SK-N-SH (cell line): ENCODE measurements at regions not wholly inside any gene's neighbourhood (a gene's known extent, or its start where the extent isn't known, plus 50 kb on each side); places are given as distances from the start of the nearest gene placed in this dataset.

Experiments
- CTCF ChIA-PET: fragments of 300-600, 350-600 bp; formaldehyde crosslinking; extraction: SDS; loops from one replicate; lab custom pipeline; 2021; lab: Yijun Ruan, JAX
- POLR2A ChIA-PET: fragments of 350-600 bp; sonication (Branson Sonifier 250); formaldehyde crosslinking; extraction: SDS; loops from one replicate; lab custom pipeline; 2020; ENCODE audit warnings: antibody characterized with exemption, inconsistent platforms; lab: Yijun Ruan, JAX
- DNase-seq: peaks from one replicate; pipeline ENCODE4 v3.0.0; 2012
- H2AFZ ChIP-seq: fragments of 200-600 bp; sonication (generic); 2 replicates; pipeline ENCODE4 v1.8.1; 2016; ENCODE audit warnings: antibody characterized with exemption, mild to moderate bottlenecking, low read depth
- H3F3A ChIP-seq: fragments of 200-600 bp; sonication (generic); replicated peaks from 2 replicates; pipeline ENCODE3; 2016; ENCODE audit warnings: antibody characterized with exemption, mild to moderate bottlenecking; ENCODE audit not compliant: insufficient read depth
- H3K27ac ChIP-seq, 2 experiments: fragments of 200-500 bp in 1 of 2; fragments of 200-600 bp in 1 of 2; sonication (Bioruptor generic) in 1 of 2; sonication (generic), shearing (Covaris generic) in 1 of 2; 2 replicates each; pipeline versions ENCODE4 v1.5.1 to v1.6.1; 2014 to 2016; ENCODE audit warnings: low read depth in 2 of 2, inconsistent platforms in 1 of 2, low read length in 1 of 2, mild to moderate bottlenecking in 1 of 2, mixed read lengths in 1 of 2
- H3K27me3 ChIP-seq: fragments of 200-600 bp; sonication (generic), shearing (Covaris generic); 2 replicates; pipeline ENCODE4 v1.6.1; 2016; ENCODE audit warnings: mixed run types; ENCODE audit not compliant: insufficient read depth
- H3K36me3 ChIP-seq, 2 experiments: fragments of 200-500 bp in 1 of 2; fragments of 200-600 bp in 1 of 2; sonication (Bioruptor generic) in 1 of 2; sonication (generic) in 1 of 2; replicated peaks in 1 of 2; 2 replicates each; pipeline versions ENCODE3 to v1.5.1; 2014 to 2016; ENCODE audit warnings: low read length in 1 of 2, mild to moderate bottlenecking in 1 of 2; ENCODE audit not compliant: insufficient read depth in 2 of 2, control insufficient read depth in 1 of 2
- H3K4me1 ChIP-seq, 2 experiments: fragments of 200-500 bp in 1 of 2; fragments of 200-600 bp in 1 of 2; sonication (Bioruptor generic) in 1 of 2; sonication (generic), shearing (Covaris generic) in 1 of 2; 2 replicates each; pipeline versions ENCODE4 v1.5.1 to v1.6.1; 2014 to 2016; ENCODE audit warnings: low read depth in 1 of 2, low read length in 1 of 2, mixed run types in 1 of 2; ENCODE audit not compliant: insufficient read depth in 2 of 2, control insufficient read depth in 1 of 2
- H3K4me2 ChIP-seq: fragments of 200-600 bp; sonication (generic), shearing (Covaris generic); 2 replicates; pipeline ENCODE4 v1.6.1; 2017; ENCODE audit warnings: mixed run types
- H3K4me3 ChIP-seq, 2 experiments: fragments of 200-500 bp in 1 of 2; fragments of 200-600 bp in 1 of 2; sonication (Bioruptor generic) in 1 of 2; sonication (generic), shearing (Covaris generic) in 1 of 2; 2 replicates each; pipeline versions ENCODE4 v1.5.1 to v1.8.1; 2014 to 2016; ENCODE audit warnings: low read depth in 2 of 2, inconsistent platforms in 1 of 2, low read length in 1 of 2, mild to moderate bottlenecking in 1 of 2, mixed read lengths in 1 of 2, moderate library complexity in 1 of 2
- H3K79me2 ChIP-seq: fragments of 200-600 bp; sonication (generic); 2 replicates; pipeline ENCODE4 v1.8.1; 2017; ENCODE audit warnings: mild to moderate bottlenecking; ENCODE audit not compliant: insufficient read depth
- H3K9ac ChIP-seq: fragments of 200-600 bp; sonication (generic); 2 replicates; pipeline ENCODE4 v1.6.1; 2017; ENCODE audit warnings: mixed run types
- H3K9me2 ChIP-seq: fragments of 200-600 bp; sonication (generic); 2 replicates; pipeline ENCODE4 v1.6.1; 2017; ENCODE audit warnings: mixed run types
- H3K9me3 ChIP-seq: fragments of 200-600 bp; sonication (generic); 2 replicates; pipeline ENCODE4 v1.6.1; 2017; ENCODE audit warnings: mixed run types, mild to moderate bottlenecking, moderate library complexity
- H4K20me1 ChIP-seq: fragments of 200-600 bp; sonication (generic); 2 replicates; pipeline ENCODE4 v1.6.1; 2017; ENCODE audit warnings: mild to moderate bottlenecking, mixed run types; ENCODE audit not compliant: insufficient read depth
- CHD2 ChIP-seq: fragments of 150-350 bp; IDR thresholded peaks from 2 replicates; pipeline ENCODE4 v1.6.1; 2018; ENCODE audit warnings: low read length; ENCODE audit not compliant: partially characterized antibody
- ELF1 ChIP-seq: IDR thresholded peaks from 2 replicates; pipeline ENCODE4 v1.4.0; 2012
- EP300 ChIP-seq, 2 experiments: IDR thresholded peaks; 2 replicates each; pipeline versions ENCODE4 v1.4.0 to v1.6.1; 2012; ENCODE audit warnings: borderline replicate concordance in 1 of 2, low read depth in 1 of 2, low read length in 1 of 2
- GABPA ChIP-seq: IDR thresholded peaks from 2 replicates; pipeline ENCODE4 v1.4.0; 2012; ENCODE audit warnings: low read depth, mild to moderate bottlenecking
- JUND ChIP-seq: IDR thresholded peaks from 2 replicates; pipeline ENCODE4 v1.4.0; 2012
- MAX ChIP-seq: IDR thresholded peaks from 2 replicates; pipeline ENCODE4 v1.4.0; 2012; ENCODE audit warnings: low read depth
- MXI1 ChIP-seq: IDR thresholded peaks from 2 replicates; pipeline ENCODE4 v1.6.1; 2012; ENCODE audit warnings: mild to moderate bottlenecking, low read depth, low read length, improper control_type of control experiment
- NRF1 ChIP-seq: IDR thresholded peaks from 2 replicates; pipeline ENCODE4 v1.6.1; 2012; ENCODE audit warnings: low read depth, mild to moderate bottlenecking, low read length
- POLR2AphosphoS5 ChIP-seq: IDR thresholded peaks from 2 replicates; pipeline ENCODE4 v1.6.1; 2012; ENCODE audit warnings: low read depth, low read length
- RCOR1 ChIP-seq: fragments of 150-350 bp; IDR thresholded peaks from 2 replicates; pipeline ENCODE4 v1.6.1; 2017; ENCODE audit warnings: antibody characterized with exemption, low read length
- RFX5 ChIP-seq: IDR thresholded peaks from 2 replicates; pipeline ENCODE4 v1.6.1; 2012; ENCODE audit warnings: mild to moderate bottlenecking, improper control_type of control experiment, low read length
- RXRA ChIP-seq: IDR thresholded peaks from 2 replicates; pipeline ENCODE4 v1.4.0; 2012; ENCODE audit warnings: low read depth, mild to moderate bottlenecking, borderline replicate concordance
- SMC3 ChIP-seq: IDR thresholded peaks from 2 replicates; pipeline ENCODE4 v1.6.1; 2012; ENCODE audit warnings: low read depth, low read length, improper control_type of control experiment
- TEAD4 ChIP-seq: IDR thresholded peaks from 2 replicates; pipeline ENCODE4 v1.4.0; 2012; ENCODE audit warnings: mild to moderate bottlenecking, borderline replicate concordance; ENCODE audit not compliant: insufficient read depth
- USF2 ChIP-seq: fragments of 150-350 bp; IDR thresholded peaks from 2 replicates; pipeline ENCODE4 v1.6.1; 2017; ENCODE audit warnings: antibody characterized with exemption, low read length, low read depth, borderline replicate concordance
- WGBS: methylation state at CpG from one replicate; pipeline ENCODE4 v1.1.6; 2017; ENCODE audit warnings: low lambda C conversion rate; 5-methylcytosine and 5-hydroxymethylcytosine counted together
- TF ChIP-seq, protein P1 (sequence below): fragments of 150-350 bp; IDR thresholded peaks from 2 replicates; pipeline ENCODE4 v1.6.1; 2016; ENCODE audit warnings: mild to moderate bottlenecking, low read depth, low read length
- TF ChIP-seq, protein P2 (sequence below): IDR thresholded peaks from 2 replicates; pipeline ENCODE4 v1.4.0; 2012; ENCODE audit warnings: low read depth, borderline replicate concordance
- TF ChIP-seq, protein P3 (sequence below): IDR thresholded peaks from 2 replicates; pipeline ENCODE4 v1.4.0; 2012; ENCODE audit warnings: low read depth, borderline replicate concordance
- TF ChIP-seq, protein P4 (sequence below): IDR thresholded peaks from 2 replicates; pipeline ENCODE4; 2012

GRCh38 chrX:149272690-149273463 is 232.2 kb downstream of the IDS start:
- no peak overlapping the region for H2AFZ ChIP-seq
- no peak overlapping the region for H3K4me3 ChIP-seq
- no peak for TF ChIP-seq GABPA
- TF ChIP-seq ELF1, result no peak
- TF ChIP-seq, protein P1, sequence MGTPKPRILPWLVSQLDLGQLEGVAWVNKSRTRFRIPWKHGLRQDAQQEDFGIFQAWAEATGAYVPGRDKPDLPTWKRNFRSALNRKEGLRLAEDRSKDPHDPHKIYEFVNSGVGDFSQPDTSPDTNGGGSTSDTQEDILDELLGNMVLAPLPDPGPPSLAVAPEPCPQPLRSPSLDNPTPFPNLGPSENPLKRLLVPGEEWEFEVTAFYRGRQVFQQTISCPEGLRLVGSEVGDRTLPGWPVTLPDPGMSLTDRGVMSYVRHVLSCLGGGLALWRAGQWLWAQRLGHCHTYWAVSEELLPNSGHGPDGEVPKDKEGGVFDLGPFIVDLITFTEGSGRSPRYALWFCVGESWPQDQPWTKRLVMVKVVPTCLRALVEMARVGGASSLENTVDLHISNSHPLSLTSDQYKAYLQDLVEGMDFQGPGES, result no peak
- TF ChIP-seq EP300 (IDR thresholded peaks at IDR 0.05; ENCODE audit: borderline replicate concordance in 1 of 2, low read depth in 1 of 2, low read length in 1 of 2), result no peak
- no peak for TF ChIP-seq POLR2AphosphoS5
- no peak for TF ChIP-seq NRF1
- no peak for TF ChIP-seq MXI1
- no peak for TF ChIP-seq RCOR1
- no peak for TF ChIP-seq USF2
- TF ChIP-seq RXRA, result no peak
- TF ChIP-seq RFX5, result no peak
- 10% methylated on average over 10 of the region's 10 CpGs for WGBS
- no peaks in the 10 kb centered on the region for H3K36me3 ChIP-seq
- ChIA-PET POLR2A (no interaction called here), CTCF (interaction anchor here (1.0 to 1.6 kb wide), 3 partner anchors 8 to 14 kb away, joined by 3 to 6 read pairs (median 3); no protein-coding TSS in a partner anchor)
- no peaks in the 10 kb centered on the region for H3K9me2 ChIP-seq
- H3F3A ChIP-seq, result no peaks in the 10 kb centered on the region
- no peaks in the 10 kb centered on the region for H3K9me3 ChIP-seq
- no peaks in the 10 kb centered on the region for H3K79me2 ChIP-seq
- no peak overlapping the region for H3K9ac ChIP-seq
- no peaks in the 10 kb centered on the region for H3K27me3 ChIP-seq
- no peak overlapping the region for H3K4me2 ChIP-seq
- no peaks in the 10 kb centered on the region for H4K20me1 ChIP-seq
- DNase-seq, result no peak
- no peak overlapping the region for H3K27ac ChIP-seq
- H3K4me1 ChIP-seq, result no peaks in the 10 kb centered on the region

DNA sequence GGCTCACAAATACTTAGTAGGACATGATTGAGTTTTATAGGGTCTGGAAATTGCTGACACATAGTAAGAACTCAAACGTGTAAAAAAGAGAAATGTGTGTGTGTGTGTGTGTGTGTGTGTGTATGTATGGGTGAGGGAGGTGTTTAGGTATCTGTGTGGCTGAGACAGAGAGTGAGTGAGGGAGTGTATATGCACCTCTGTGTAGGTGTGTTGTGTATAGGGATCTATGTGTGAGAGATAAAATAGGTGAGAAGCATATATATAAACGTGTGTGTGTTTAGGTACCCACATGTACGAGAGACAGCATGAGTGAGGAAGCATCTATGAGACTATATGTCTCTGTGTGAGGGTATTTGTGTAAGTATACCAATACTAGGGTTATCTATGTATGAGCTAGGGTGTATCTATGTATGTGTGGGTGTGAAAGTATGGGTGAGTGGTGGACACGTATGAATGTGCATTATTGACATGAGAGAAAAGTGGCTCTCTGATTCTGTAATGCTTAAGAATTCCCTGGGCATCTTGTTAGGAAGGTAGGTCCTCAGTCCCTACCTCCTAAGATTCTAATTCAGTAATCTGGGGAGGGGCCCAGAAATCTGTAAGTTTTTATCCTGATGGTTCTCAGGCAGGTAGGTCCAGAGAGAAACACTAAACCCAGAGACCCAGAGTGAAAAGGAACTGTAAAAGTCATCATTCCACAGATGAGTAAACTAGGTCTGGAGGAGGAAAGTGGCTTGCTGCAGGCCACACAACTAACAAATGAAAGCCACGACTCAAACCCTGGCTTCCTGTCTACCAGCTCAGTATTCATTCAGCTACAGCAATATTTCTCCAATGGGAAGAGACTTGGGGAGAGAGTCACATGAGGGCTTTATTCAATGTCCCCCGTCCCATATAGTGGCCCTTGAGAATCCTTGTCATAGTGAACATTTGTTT is 237.0 kb downstream of the IDS start:
- no peak for DNase-seq
- no peaks in the 10 kb centered on the region for H3K9me3 ChIP-seq
- no peaks in the 10 kb centered on the region for H3F3A ChIP-seq
- CTCF ChIA-PET, result no interaction called here
- no peaks in the 10 kb centered on the region for H3K79me2 ChIP-seq
- H2AFZ ChIP-seq, result no peak overlapping the region
- H3K9ac ChIP-seq, result no peak overlapping the region
- H4K20me1 ChIP-seq, result no peaks in the 10 kb centered on the region
- H3K4me3 ChIP-seq, result no peak overlapping the region
- 1% methylated on average over 6 of the region's 6 CpGs for WGBS
- H3K27ac ChIP-seq, result no peak overlapping the region
- H3K36me3 ChIP-seq, result no peaks in the 10 kb centered on the region
- no peak overlapping the region for H3K4me2 ChIP-seq
- POLR2A ChIA-PET, result no interaction called here
- H3K27me3 ChIP-seq, result no peaks in the 10 kb centered on the region
- no peaks in the 10 kb centered on the region for H3K4me1 ChIP-seq
- H3K9me2 ChIP-seq, result no peaks in the 10 kb centered on the region
- TF ChIP-seq EP300 (IDR thresholded peaks at IDR 0.05; ENCODE audit: borderline replicate concordance in 1 of 2, low read depth in 1 of 2, low read length in 1 of 2) (no peak), MAX (no peak), CHD2 (no peak), RCOR1 (no peak), JUND (no peak), RFX5 (no peak), TEAD4 (no peak), POLR2AphosphoS5 (no peak), MXI1 (no peak), SMC3 (no peak)
- TF ChIP-seq, protein P2, sequence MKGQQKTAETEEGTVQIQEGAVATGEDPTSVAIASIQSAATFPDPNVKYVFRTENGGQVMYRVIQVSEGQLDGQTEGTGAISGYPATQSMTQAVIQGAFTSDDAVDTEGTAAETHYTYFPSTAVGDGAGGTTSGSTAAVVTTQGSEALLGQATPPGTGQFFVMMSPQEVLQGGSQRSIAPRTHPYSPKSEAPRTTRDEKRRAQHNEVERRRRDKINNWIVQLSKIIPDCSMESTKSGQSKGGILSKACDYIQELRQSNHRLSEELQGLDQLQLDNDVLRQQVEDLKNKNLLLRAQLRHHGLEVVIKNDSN, result no peak
- TF ChIP-seq, protein P3, sequence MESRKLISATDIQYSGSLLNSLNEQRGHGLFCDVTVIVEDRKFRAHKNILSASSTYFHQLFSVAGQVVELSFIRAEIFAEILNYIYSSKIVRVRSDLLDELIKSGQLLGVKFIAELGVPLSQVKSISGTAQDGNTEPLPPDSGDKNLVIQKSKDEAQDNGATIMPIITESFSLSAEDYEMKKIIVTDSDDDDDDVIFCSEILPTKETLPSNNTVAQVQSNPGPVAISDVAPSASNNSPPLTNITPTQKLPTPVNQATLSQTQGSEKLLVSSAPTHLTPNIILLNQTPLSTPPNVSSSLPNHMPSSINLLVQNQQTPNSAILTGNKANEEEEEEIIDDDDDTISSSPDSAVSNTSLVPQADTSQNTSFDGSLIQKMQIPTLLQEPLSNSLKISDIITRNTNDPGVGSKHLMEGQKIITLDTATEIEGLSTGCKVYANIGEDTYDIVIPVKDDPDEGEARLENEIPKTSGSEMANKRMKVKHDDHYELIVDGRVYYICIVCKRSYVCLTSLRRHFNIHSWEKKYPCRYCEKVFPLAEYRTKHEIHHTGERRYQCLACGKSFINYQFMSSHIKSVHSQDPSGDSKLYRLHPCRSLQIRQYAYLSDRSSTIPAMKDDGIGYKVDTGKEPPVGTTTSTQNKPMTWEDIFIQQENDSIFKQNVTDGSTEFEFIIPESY, result no peak
- TF ChIP-seq, protein P4, sequence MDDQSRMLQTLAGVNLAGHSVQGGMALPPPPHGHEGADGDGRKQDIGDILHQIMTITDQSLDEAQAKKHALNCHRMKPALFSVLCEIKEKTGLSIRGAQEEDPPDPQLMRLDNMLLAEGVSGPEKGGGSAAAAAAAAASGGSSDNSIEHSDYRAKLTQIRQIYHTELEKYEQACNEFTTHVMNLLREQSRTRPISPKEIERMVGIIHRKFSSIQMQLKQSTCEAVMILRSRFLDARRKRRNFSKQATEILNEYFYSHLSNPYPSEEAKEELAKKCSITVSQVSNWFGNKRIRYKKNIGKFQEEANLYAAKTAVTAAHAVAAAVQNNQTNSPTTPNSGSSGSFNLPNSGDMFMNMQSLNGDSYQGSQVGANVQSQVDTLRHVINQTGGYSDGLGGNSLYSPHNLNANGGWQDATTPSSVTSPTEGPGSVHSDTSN, result no peak
